ENCODE measurements at regions not wholly inside any gene's neighbourhood (a gene's known extent, or its start where the extent isn't known, plus 50 kb on each side); places are given as distances from the start of the nearest gene placed in this dataset.

GRCh38 chr6:98002678-98003077 lies 719.7 kb upstream of the MMS22L start:
- Mint-ChIP-seq H3K4me1 (ENCODE audit: low read depth) (no peaks in the 10 kb centered on the region), H3K4me3 (no peak overlapping the region), H3K27me3 (no peaks in the 10 kb centered on the region), H3K27ac (no peak overlapping the region), H3K36me3 (ENCODE audit: low read depth) (no peaks in the 10 kb centered on the region), H3K9me3 (no peaks in the 10 kb centered on the region)
- intact Hi-C loops (cut with micrococcal nuclease): no loop called here

- Mint-ChIP-seq H3K9me3 (no peaks in the 10 kb centered on the region), H3K36me3 (ENCODE audit: low read depth) (no peaks in the 10 kb centered on the region), H3K4me3 (no peak overlapping the region), H3K4me1 (ENCODE audit: low read depth) (no peaks in the 10 kb centered on the region), H3K27me3 (no peaks in the 10 kb centered on the region), H3K27ac (no peak overlapping the region)
- intact Hi-C loops (cut with micrococcal nuclease): no loop called here
Measured at GRCh38 chr6:98014442-98015201, 731.6 kb upstream of the MMS22L start.

- intact Hi-C loops (cut with micrococcal nuclease): no loop called here
- Mint-ChIP-seq H3K4me3 (no peak overlapping the region), H3K27me3 (no peaks in the 10 kb centered on the region), H3K36me3 (ENCODE audit: low read depth) (no peaks in the 10 kb centered on the region), H3K9me3 (no peaks in the 10 kb centered on the region), H3K27ac (no peak overlapping the region), H3K4me1 (ENCODE audit: low read depth) (no peaks in the 10 kb centered on the region)
Measured at GRCh38 chr6:98016565-98016964, 733.5 kb upstream of the MMS22L start.

DNA sequence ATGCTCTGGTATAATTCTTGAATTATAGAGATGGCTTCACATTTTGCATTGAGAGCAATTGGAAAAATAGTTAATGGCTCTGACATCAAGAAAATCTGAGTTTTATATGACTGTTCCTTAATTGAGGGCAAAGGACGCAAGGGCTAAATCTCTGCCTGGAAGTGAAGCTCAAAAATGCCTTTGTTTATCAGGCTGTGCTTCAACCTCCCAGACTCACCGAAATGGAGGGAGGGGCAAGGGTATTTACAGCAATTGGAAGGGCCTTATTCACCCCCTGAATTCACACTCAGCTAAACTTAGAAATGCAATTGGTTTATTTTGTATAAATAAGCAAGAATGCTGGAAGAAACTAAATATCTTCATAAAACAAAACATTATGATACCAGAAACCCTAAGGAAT lies 737.2 kb upstream of the MMS22L start:
- intact Hi-C loops (cut with micrococcal nuclease): no loop called here
- H3K36me3 Mint-ChIP-seq (ENCODE audit: low read depth): no peaks in the 10 kb centered on the region

GRCh38 chr6:98024359-98024758 lies 741.3 kb upstream of the MMS22L start:
- no peaks in the 10 kb centered on the region for H3K36me3 Mint-ChIP-seq (ENCODE audit: low read depth)
- no peaks in the 10 kb centered on the region for H3K27me3 Mint-ChIP-seq
- no peaks in the 10 kb centered on the region for H3K4me1 Mint-ChIP-seq (ENCODE audit: low read depth)
- no peak overlapping the region for H3K4me3 Mint-ChIP-seq
- H3K27ac Mint-ChIP-seq: no peak overlapping the region
- intact Hi-C loops (cut with micrococcal nuclease): no loop called here
- H3K9me3 Mint-ChIP-seq: no peaks in the 10 kb centered on the region

More for the DNA sequence above, 737.2 kb upstream of the MMS22L start:
- H3K9me3 Mint-ChIP-seq: no peaks in the 10 kb centered on the region
- no peaks in the 10 kb centered on the region for H3K27me3 Mint-ChIP-seq
- H3K4me3 Mint-ChIP-seq: no peak overlapping the region
- no peak overlapping the region for H3K27ac Mint-ChIP-seq
- no peaks in the 10 kb centered on the region for H3K4me1 Mint-ChIP-seq (ENCODE audit: low read depth)

- Mint-ChIP-seq H3K4me3 (no peak overlapping the region), H3K36me3 (ENCODE audit: low read depth) (no peaks in the 10 kb centered on the region), H3K9me3 (no peaks in the 10 kb centered on the region), H3K27ac (no peak overlapping the region), H3K4me1 (ENCODE audit: low read depth) (no peaks in the 10 kb centered on the region), H3K27me3 (no peaks in the 10 kb centered on the region)
- intact Hi-C loops (cut with micrococcal nuclease): no loop called here
Measured at GRCh38 chr6:98027898-98028297, 744.9 kb upstream of the MMS22L start.

- H3K4me3 Mint-ChIP-seq: no peak overlapping the region
- intact Hi-C loops (cut with micrococcal nuclease): no loop called here
- no peaks in the 10 kb centered on the region for H3K36me3 Mint-ChIP-seq (ENCODE audit: low read depth)
- H3K9me3 Mint-ChIP-seq: no peaks in the 10 kb centered on the region
- H3K27ac Mint-ChIP-seq: no peak overlapping the region
- no peaks in the 10 kb centered on the region for H3K27me3 Mint-ChIP-seq
- no peaks in the 10 kb centered on the region for H3K4me1 Mint-ChIP-seq (ENCODE audit: low read depth)
Measured at GRCh38 chr6:98033617-98034016, 750.6 kb upstream of the MMS22L start.

DNA sequence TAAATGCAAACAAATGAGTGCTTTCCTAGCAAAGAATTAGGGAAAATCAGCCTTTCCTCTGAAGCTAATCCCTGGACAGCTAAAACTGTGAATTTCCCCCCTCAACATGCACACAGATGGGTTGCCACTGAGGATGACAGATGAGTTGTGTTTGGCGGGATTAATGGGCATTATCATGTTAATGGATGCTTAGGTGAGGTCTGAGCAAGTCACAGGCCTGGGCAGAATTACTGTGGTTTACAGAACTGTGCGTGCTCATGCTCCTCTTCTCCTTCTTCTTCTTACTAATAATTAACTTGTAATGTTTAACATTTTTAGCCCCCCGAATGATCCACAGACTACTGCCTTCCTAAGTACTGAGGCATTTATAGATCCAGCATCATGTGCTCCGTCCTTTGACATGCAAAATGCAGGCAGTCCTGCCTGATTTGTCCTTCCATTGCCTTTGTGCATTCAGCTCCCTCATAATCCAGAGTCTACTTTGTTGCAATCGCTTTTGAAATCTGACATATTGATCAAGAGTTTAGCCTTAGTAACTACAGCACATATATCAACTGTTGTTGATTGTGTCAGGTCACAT lies 753.4 kb upstream of the MMS22L start:
- H3K27me3 Mint-ChIP-seq: no peaks in the 10 kb centered on the region
- no peak overlapping the region for H3K27ac Mint-ChIP-seq
- no peaks in the 10 kb centered on the region for H3K36me3 Mint-ChIP-seq (ENCODE audit: low read depth)
- H3K9me3 Mint-ChIP-seq: no peaks in the 10 kb centered on the region
- no peaks in the 10 kb centered on the region for H3K4me1 Mint-ChIP-seq (ENCODE audit: low read depth)
- intact Hi-C loops (cut with micrococcal nuclease): no loop called here
- no peak overlapping the region for H3K4me3 Mint-ChIP-seq

- H3K27me3 Mint-ChIP-seq: no peaks in the 10 kb centered on the region
Measured at GRCh38 chr6:98037571-98037970, 754.6 kb upstream of the MMS22L start.

GRCh38 chr6:98039443-98039842 lies 756.4 kb upstream of the MMS22L start:
- Mint-ChIP-seq H3K4me3 (no peak overlapping the region), H3K36me3 (ENCODE audit: low read depth) (no peaks in the 10 kb centered on the region), H3K4me1 (ENCODE audit: low read depth) (no peaks in the 10 kb centered on the region), H3K27ac (no peak overlapping the region), H3K9me3 (no peaks in the 10 kb centered on the region), H3K27me3 (no peaks in the 10 kb centered on the region)
- intact Hi-C loops (cut with micrococcal nuclease): no loop called here

More at GRCh38 chr6:98037571-98037970, 754.6 kb upstream of the MMS22L start:
- intact Hi-C loops (cut with micrococcal nuclease): no loop called here
- Mint-ChIP-seq H3K4me1 (ENCODE audit: low read depth) (no peaks in the 10 kb centered on the region), H3K27ac (no peak overlapping the region), H3K9me3 (no peaks in the 10 kb centered on the region), H3K36me3 (ENCODE audit: low read depth) (no peaks in the 10 kb centered on the region), H3K4me3 (no peak overlapping the region)

GRCh38 chr6:98039904-98040607 lies 757.0 kb upstream of the MMS22L start:
- Mint-ChIP-seq H3K9me3 (no peaks in the 10 kb centered on the region), H3K27me3 (no peaks in the 10 kb centered on the region), H3K4me3 (no peak overlapping the region), H3K36me3 (ENCODE audit: low read depth) (no peaks in the 10 kb centered on the region), H3K27ac (no peak overlapping the region), H3K4me1 (ENCODE audit: low read depth) (no peaks in the 10 kb centered on the region)
- intact Hi-C loops (cut with micrococcal nuclease): no loop called here

DNA sequence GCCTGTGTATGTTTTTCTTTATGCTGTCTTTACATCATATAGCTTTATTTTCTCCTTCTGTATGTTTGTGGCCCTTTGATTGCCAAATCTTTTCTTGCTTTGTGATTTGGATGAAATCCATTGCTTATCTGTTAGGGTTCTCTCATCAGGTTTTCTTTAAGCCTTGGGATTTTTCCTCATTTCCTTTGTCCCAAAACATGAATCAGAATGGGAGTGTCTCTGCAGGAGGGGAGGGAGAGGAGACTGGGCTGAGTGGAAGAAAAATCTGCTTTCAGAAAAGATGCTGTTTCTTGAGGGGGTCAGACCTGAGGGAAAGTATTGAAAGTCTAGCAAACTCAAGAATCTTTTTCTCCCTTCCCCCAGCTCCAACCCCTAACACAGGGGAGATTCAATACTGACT lies 758.0 kb upstream of the MMS22L start:
- Mint-ChIP-seq H3K9me3 (no peaks in the 10 kb centered on the region), H3K27me3 (no peaks in the 10 kb centered on the region), H3K36me3 (ENCODE audit: low read depth) (no peaks in the 10 kb centered on the region), H3K4me3 (no peak overlapping the region), H3K27ac (no peak overlapping the region), H3K4me1 (ENCODE audit: low read depth) (no peaks in the 10 kb centered on the region)
- intact Hi-C loops (cut with micrococcal nuclease): no loop called here

DNA sequence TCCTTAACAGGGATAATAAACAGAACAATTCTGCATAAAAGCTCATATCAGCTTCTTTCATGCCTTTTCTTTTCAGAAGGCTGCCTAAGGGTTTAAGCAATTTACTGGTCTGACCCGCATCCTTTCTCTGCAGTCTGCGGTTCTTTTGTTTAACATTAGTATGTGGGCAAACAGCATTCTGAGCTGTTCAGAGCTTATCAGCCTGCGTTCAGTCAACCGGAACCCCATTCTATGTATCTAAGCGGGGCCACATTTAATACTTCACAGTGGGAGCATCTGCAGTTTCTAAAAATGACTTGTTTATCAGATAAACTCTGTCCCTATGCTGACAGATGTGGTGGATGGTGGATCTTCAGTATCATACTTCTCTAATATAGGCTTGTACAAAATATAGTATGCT lies 758.9 kb upstream of the MMS22L start:
- Mint-ChIP-seq H3K4me1 (ENCODE audit: low read depth) (no peaks in the 10 kb centered on the region), H3K27me3 (no peaks in the 10 kb centered on the region), H3K27ac (no peak overlapping the region)

DNA sequence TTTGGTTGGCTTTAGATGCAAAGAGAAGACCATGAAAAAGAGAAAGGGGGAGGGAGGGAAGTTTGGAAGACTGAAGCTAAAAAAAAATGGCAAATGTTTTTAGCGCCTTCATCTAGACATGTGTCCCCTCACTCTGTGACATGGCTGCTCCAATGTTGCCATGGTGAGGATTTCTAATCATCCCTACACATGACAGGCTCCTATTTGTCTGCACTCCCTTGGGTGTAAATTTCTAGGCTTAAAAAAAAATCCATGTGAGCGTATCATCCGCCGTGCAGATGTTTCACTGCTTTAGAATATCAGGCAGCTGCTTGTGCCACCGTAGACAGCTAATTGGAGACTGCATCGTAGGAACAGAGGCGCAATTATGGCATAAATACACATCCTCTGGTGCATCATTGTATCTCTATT lies 761.1 kb upstream of the MMS22L start:
- Mint-ChIP-seq H3K36me3 (ENCODE audit: low read depth) (no peaks in the 10 kb centered on the region), H3K4me1 (ENCODE audit: low read depth) (no peaks in the 10 kb centered on the region), H3K27ac (no peak overlapping the region), H3K9me3 (no peaks in the 10 kb centered on the region), H3K4me3 (no peak overlapping the region), H3K27me3 (no peaks in the 10 kb centered on the region)
- intact Hi-C loops (cut with micrococcal nuclease): no loop called here

More for the DNA sequence above, 758.9 kb upstream of the MMS22L start:
- H3K9me3 Mint-ChIP-seq: no peaks in the 10 kb centered on the region
- H3K4me3 Mint-ChIP-seq: no peak overlapping the region
- H3K36me3 Mint-ChIP-seq (ENCODE audit: low read depth): no peaks in the 10 kb centered on the region
- intact Hi-C loops (cut with micrococcal nuclease): no loop called here
